Endodermal cell (in vitro differentiated cells): ENCODE measurements at regions not wholly inside any gene's neighbourhood (a gene's known extent, or its start where the extent isn't known, plus 50 kb on each side); places are given as distances from the start of the nearest gene placed in this dataset.

ENCODE experiments used
- DNase-seq: peaks from one replicate; pipeline ENCODE4 v3.0.0-alpha.2; 2017
- H3K27ac ChIP-seq: 2 replicates; pipeline ENCODE4 v1.5.1; 2013; ENCODE audit warnings: mild to moderate bottlenecking, low read depth, low read length, moderate library complexity
- H3K27me3 ChIP-seq: 2 replicates; pipeline ENCODE4 v1.6.1; 2013; ENCODE audit warnings: mild to moderate bottlenecking, low read length, moderate library complexity; ENCODE audit not compliant: insufficient read depth, control insufficient read depth, poor library complexity, severe bottlenecking
- H3K36me3 ChIP-seq: 2 replicates; pipeline ENCODE4 v1.7.0; 2013; ENCODE audit warnings: mild to moderate bottlenecking, low read length, moderate library complexity; ENCODE audit not compliant: control insufficient read depth, insufficient read depth
- H3K4me1 ChIP-seq: one replicate; pipeline ENCODE4 v1.7.0; 2013; ENCODE audit warnings: low read length; ENCODE audit not compliant: control insufficient read depth, insufficient read depth
- H3K4me3 ChIP-seq: 2 replicates; pipeline ENCODE4 v1.5.1; 2013; ENCODE audit warnings: mild to moderate bottlenecking, low read length, moderate library complexity
- H3K9ac ChIP-seq: 2 replicates; pipeline ENCODE4 v1.6.1; 2013; ENCODE audit warnings: mild to moderate bottlenecking, low read length, moderate library complexity; ENCODE audit not compliant: poor library complexity, severe bottlenecking; ENCODE audit errors: extremely low read depth
- H3K9me3 ChIP-seq: 2 replicates; pipeline ENCODE4 v1.6.1; 2013; ENCODE audit warnings: mild to moderate bottlenecking, low read length, moderate library complexity; ENCODE audit not compliant: control insufficient read depth
- H3K27ac Mint-ChIP-seq: 2 replicates; pipeline ENCODE4 v1.8.0; 2020; ENCODE audit warnings: mixed read lengths
- H3K27me3 Mint-ChIP-seq: 2 replicates; pipeline ENCODE4 v1.8.0; 2021; ENCODE audit warnings: mild to moderate bottlenecking, mixed read lengths; ENCODE audit not compliant: insufficient read depth
- H3K36me3 Mint-ChIP-seq: 2 replicates; pipeline ENCODE4 v1.8.0; 2020; ENCODE audit warnings: low read depth, mixed read lengths
- H3K4me1 Mint-ChIP-seq: 2 replicates; pipeline ENCODE4 v1.8.0; 2020; ENCODE audit warnings: mixed read lengths
- H3K4me3 Mint-ChIP-seq: 2 replicates; pipeline ENCODE4 v1.8.0; 2020; ENCODE audit warnings: mild to moderate bottlenecking, moderate library complexity, mixed read lengths
- H3K9me3 Mint-ChIP-seq: 2 replicates; pipeline ENCODE4 v1.8.0; 2020; ENCODE audit warnings: mild to moderate bottlenecking, mixed read lengths
- CTCF ChIP-seq: fragments of 200-600 bp; sonication (generic); conservative IDR thresholded peaks from 2 replicates; pipeline ENCODE4 v1.5.0; 2021; ENCODE audit warnings: antibody characterized with exemption, mild to moderate bottlenecking
- WGBS, 2 experiments: methylation state at CpG; one replicate each; pipeline versions ENCODE4 v1.1.5 to v1.1.7; 2013; ENCODE audit warnings: missing lambda C conversion rate in 2 of 2, mixed read lengths in 1 of 2; ENCODE audit not compliant: insufficient coverage in 1 of 2, insufficient read length in 1 of 2; 5-methylcytosine and 5-hydroxymethylcytosine counted together

DNA sequence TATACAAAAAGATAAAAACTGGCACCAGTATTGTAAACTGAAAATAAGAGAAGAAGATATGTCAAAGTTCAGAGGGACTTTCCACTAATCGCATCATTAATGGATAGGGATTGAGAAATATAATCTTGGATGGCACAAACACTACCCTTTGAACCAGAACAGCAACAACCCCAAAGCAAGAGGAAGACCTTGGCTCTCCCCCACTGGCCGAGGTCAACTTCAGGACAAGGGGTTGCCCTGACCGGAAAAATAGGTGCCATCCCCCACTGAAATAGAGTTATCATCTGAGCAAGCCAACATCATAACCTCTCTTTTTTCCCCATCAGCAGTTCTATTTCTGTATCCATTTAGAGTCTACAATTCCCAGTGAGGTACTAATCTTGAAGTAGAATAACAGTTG is 72.4 kb upstream of the PCED1B start:
- Histone ChIP-seq H3K4me3 (no peak overlapping the region), H3K27me3 (no peaks in the 10 kb centered on the region), H3K9me3 (no peaks in the 10 kb centered on the region), H3K36me3 (no peaks in the 10 kb centered on the region), H3K9ac (no peak overlapping the region), H3K27ac (no peak overlapping the region), H3K4me1 (no peaks in the 10 kb centered on the region)
- DNase-seq: no peak
- Mint-ChIP-seq H3K4me3 (no peak overlapping the region), H3K9me3 (no peaks in the 10 kb centered on the region), H3K36me3 (no peaks in the 10 kb centered on the region), H3K27me3 (no peaks in the 10 kb centered on the region), H3K27ac (no peak overlapping the region), H3K4me1 (no peaks in the 10 kb centered on the region)
- no peak for TF ChIP-seq CTCF
- WGBS, 2 experiments: 96% methylated on average over 3 of the region's 3 CpGs; no CpG with 5 or more reads in 1 of the 2 experiments

DNA sequence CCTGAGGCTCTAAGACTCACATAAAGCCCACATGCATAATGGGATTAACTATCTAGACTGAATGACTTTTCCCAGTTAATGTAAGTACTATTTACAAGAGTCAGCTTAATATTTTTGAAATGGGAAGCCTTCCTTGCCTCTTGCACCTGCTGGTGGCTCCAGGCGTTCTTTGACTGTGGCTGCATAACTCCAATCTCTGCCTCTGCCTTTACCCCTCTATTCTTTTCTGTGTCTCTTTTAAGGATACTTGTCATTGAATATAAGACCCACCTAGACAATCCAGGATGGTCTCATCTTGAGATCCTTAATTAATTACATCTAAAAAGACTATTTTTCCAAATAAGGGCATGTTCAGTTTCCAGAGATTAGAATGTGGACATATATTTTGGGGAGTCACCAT is 66.9 kb upstream of the PCED1B start:
- no peaks in the 10 kb centered on the region for H3K4me1 Mint-ChIP-seq
- no peaks in the 10 kb centered on the region for H3K9me3 ChIP-seq
- no peak overlapping the region for H3K9ac ChIP-seq
- H3K9me3 Mint-ChIP-seq: no peaks in the 10 kb centered on the region
- H3K27me3 Mint-ChIP-seq: peaks cover 1% of the 10 kb centered on the region
- H3K36me3 Mint-ChIP-seq: no peaks in the 10 kb centered on the region
- no peaks in the 10 kb centered on the region for H3K36me3 ChIP-seq
- H3K27me3 ChIP-seq: no peaks in the 10 kb centered on the region
- WGBS, 2 experiments: 67 to 100% methylated on average over 1 of the region's 1 CpG
- H3K27ac Mint-ChIP-seq: no peak overlapping the region
- no peak for TF ChIP-seq CTCF
- H3K4me3 ChIP-seq: no peak overlapping the region
- no peak overlapping the region for H3K27ac ChIP-seq
- H3K4me3 Mint-ChIP-seq: no peak overlapping the region
- H3K4me1 ChIP-seq: no peaks in the 10 kb centered on the region
- DNase-seq: no peak

DNA sequence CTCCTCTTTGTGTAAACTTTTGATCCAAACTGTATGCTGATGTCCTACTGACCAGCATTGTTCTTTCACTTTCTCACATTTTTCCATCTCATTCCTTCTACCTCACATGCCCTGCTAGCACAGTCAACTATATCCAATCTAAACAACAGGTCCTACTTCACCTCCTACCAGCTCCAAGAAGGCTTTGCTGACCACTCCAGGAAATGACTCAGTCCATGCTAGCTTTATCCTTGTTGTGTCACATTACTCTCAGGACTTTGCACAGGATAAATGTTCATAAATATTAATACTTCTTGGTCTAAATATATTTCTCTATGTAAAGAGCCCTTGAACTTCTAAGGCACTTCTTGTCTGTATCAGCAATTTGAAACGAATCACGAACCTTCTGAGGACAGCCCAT is 64.9 kb upstream of the PCED1B start:
- Mint-ChIP-seq H3K4me3 (no peak overlapping the region), H3K36me3 (no peaks in the 10 kb centered on the region), H3K27me3 (peaks cover 8% of the 10 kb centered on the region), H3K27ac (no peak overlapping the region), H3K9me3 (no peaks in the 10 kb centered on the region), H3K4me1 (no peaks in the 10 kb centered on the region)
- DNase-seq: no peak
- H3K36me3 ChIP-seq: no peaks in the 10 kb centered on the region
- no peaks in the 10 kb centered on the region for H3K9me3 ChIP-seq
- no peak for TF ChIP-seq CTCF
- H3K27ac ChIP-seq: no peak overlapping the region
- 79% methylated on average over 2 of the region's 2 CpGs; no CpG with 5 or more reads in 1 of the 2 experiments for WGBS, 2 experiments
- no peak overlapping the region for H3K9ac ChIP-seq
- H3K4me1 ChIP-seq: no peaks in the 10 kb centered on the region
- H3K27me3 ChIP-seq: no peaks in the 10 kb centered on the region
- H3K4me3 ChIP-seq: no peak overlapping the region
